GM21528 (cell line): ENCODE measurements at regions not wholly inside any gene's neighbourhood (a gene's known extent, or its start where the extent isn't known, plus 50 kb on each side); places are given as distances from the start of the nearest gene placed in this dataset.

Source experiments
- ATAC-seq: cut with Tn5 transposase; IDR thresholded peaks from one replicate; pipeline ENCODE4 v1.9.1; 2021; ENCODE audit warnings: mild to moderate bottlenecking, moderate library complexity; ENCODE audit not compliant: unreplicated experiment, low FRiP score

GRCh38 chr3:43969944-43970343 lies 271.7 kb upstream of the TOPAZ1 start:
- ATAC-seq, result no peak

DNA sequence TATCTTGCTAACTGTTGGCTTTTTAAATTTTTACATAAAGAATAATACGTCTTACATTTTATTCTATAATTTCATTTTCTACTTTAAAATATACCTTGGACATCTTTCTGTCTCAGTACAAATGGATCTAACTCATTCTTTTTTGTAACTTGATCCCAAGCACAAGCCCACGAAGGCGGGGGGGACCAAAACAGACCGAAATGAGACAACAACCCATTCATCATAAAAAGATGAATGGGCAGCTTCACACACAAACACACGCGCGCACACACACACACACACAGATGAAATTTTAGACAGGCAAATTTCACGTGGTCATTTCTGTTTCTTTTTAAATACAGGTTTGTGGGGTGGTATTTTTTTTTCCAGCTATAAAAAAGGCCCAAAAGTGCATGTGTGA lies 271.3 kb upstream of the TOPAZ1 start:
- ATAC-seq, result no peak

- no peak for ATAC-seq
Measured at GRCh38 chr3:43970920-43971319, 270.8 kb upstream of the TOPAZ1 start.

GRCh38 chr3:43971486-43971885 lies 270.2 kb upstream of the TOPAZ1 start:
- ATAC-seq, result no peak

GRCh38 chr3:43978708-43979107 lies 263.0 kb upstream of the TOPAZ1 start:
- ATAC-seq, result no peak

DNA sequence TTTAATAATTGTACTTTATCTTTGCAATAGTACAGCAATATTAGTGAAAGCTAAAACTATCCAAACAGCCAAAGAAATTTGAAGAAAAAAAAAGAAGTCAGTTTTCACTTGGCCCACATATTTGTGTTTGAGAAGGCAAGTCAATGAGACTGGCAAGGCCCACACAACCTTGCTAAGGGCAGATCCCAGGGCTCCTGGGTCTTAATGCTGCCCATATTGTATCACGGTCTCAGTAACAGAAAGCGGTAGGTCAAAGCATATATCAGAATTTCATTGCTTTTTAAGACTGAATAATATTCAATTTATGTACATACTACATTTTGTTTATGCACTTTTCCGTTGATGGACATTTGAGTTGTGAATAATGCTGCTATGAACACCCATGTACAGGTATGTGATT lies 262.0 kb upstream of the TOPAZ1 start:
- ATAC-seq, result no peak

- no peak for ATAC-seq
Measured at GRCh38 chr3:43994657-43995546, 246.8 kb upstream of the TOPAZ1 start.

DNA sequence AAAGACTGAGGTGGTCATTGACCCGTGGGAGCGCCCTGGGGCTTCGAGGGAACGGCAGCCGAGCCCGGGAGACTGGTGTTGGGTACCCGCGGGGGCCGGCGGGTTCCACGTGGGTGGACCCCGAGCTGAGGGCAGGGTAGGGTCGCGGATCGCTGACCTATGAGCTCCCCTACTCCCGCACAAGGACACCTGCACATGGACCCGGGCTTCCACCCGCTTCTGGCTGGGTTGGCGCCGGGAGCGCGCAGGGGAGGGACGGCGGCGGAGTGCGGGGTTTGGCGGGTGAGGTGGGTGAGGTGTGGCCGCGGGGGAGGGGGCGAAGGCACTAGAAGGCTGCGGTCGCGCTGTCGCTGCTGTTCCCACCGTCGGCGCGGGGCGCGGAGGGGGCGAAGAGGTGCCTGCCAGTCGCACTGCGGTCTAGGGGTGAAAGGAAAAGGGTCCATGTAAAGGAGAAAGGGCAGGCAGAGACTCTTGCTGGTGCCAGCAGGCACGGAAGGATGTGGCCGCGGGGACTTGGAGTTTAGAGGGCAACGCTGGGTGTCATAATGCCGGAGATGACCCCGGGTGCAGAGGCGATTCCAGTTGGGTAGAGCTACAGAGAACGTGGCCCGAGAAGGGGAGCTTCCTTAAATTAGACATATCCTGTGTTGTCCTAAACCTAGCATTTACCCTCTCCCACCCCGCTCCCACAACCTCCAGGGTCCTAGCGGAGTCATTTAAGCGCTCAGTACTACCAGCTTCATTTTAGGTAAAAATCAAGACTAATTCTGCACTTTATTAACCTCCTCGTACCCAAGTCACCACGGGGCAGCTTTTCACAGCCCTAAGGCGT lies 245.9 kb upstream of the TOPAZ1 start:
- ATAC-seq, result no peak

- ATAC-seq, result no peak
Measured at GRCh38 chr3:43996379-43997301, 245.0 kb upstream of the TOPAZ1 start.

DNA sequence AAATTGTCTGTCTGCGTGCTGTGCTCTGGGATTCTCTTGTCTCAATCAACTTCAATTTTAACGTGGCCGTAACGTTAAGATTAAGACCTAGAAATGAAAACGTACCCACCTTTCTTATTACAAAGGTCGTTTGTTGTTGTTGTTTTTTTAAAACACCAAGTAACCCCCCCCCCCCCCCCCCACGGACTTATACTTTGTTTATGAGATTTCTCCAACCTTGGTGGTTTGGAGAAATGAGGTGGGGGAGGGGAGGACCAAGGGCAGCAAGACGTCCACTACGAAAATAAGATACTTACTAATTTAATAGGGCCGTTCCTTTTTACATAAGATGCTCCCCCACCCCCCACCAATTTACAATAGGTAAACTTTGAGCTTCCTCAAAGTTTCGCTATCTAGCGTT lies 244.4 kb upstream of the TOPAZ1 start:
- ATAC-seq, result no peak

- ATAC-seq, result no peak
Measured at GRCh38 chr3:43997788-43998369, 243.8 kb upstream of the TOPAZ1 start.

- ATAC-seq, result no peak
Measured at GRCh38 chr3:43998370-43998835, 243.3 kb upstream of the TOPAZ1 start.

DNA sequence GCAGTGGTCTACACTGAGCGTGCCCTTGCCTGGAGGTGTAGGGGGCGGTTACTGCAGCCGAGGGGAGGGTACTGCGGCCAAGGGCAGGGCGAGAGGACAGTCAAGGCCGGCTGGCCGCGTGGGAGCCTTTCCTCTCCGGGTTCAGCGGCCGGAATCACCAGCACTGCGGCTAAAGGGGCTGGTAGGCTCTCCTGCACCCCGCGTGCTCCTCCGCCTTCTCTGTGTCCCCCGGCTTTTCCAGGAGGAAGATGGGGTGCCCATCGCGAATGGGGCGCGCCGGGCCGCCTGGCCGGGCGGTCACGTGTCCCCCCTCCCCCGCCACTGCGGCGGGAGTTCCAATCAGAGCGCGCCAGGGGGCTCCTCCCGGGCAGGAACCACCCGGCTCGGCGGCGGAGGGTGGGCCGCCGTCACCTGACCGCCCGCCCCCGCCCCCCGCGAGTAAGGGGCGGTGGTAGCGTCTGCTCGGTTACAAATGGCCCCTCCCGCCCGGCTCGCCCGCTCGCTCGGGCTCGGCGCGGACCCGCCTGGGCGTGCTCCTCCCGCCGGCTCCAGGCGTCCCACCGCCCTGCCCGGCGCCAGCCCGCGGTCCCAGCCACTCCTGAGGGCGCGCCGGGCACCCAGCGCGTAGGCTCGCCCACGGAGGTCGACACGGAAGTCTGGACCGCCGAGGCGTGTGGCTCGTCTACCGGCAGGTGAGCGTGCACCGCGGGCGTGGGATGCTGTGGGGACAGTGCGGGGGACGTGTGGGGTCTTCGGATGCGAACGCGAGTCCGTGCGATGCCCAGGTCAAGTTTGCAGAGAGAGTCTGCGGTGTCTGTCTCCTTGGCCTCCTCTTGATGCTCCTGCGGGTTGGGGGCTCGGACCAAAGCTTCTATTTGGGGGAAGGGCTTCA lies 242.6 kb upstream of the TOPAZ1 start:
- no peak for ATAC-seq

- ATAC-seq, result no peak
Measured at GRCh38 chr3:43999728-44000319, 241.9 kb upstream of the TOPAZ1 start.

GRCh38 chr3:44000586-44000985 lies 241.1 kb upstream of the TOPAZ1 start:
- no peak for ATAC-seq

DNA sequence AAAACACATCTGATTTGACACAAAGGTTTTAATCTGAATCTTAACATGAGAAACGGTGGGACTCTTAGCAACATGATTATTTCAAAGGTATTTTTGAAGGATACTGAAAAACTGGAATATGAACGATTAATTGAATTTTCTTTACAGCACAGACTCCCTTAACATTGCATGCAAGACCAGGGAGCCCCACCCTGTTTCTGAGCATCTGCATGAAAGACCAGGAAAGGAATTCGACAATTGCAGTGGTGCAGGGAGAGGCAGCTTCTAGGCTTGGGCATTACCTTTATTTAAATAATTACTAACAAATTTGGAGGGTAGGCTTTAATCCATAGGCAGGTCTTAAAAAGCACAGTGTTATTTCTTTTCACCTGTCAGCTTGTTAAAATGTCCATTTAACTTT lies 240.6 kb upstream of the TOPAZ1 start:
- ATAC-seq, result no peak

- no peak for ATAC-seq
Measured at GRCh38 chr3:44003801-44004200, 237.9 kb upstream of the TOPAZ1 start.

DNA sequence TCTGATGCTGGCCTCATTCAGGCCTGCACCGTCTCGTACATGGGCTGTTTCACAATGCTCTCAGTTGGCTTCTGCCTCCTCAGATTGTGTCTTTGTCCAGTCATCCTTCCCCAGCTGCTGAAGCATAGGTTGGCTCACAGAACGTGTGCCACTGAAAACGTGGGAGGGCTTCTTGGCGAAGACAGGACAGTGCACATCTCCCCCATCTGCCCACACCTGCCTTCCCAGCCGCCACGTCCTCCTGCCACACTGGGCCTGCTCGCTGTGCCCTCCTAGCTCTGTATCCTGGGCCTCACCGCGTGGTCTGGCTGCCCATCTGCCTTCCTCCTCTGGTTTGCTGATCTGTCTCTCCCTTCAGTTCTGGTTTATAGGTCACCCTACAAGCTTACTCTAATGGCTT lies 230.0 kb upstream of the TOPAZ1 start:
- no peak for ATAC-seq
